ENCODE measurements at regions not wholly inside any gene's neighbourhood (a gene's known extent, or its start where the extent isn't known, plus 50 kb on each side); places are given as distances from the start of the nearest gene placed in this dataset.

- no peak for TF ChIP-seq CTCF (conservative IDR thresholded peaks at IDR 0.05)
- H3K27ac ChIP-seq = no peak overlapping the region
These were observed 150.6 kb downstream of the MAF start for GRCh38 chr16:79449900-79450299.

GRCh38 chr16:79449067-79449769 lies 151.3 kb downstream of the MAF start:
- H3K27ac ChIP-seq = no peak overlapping the region
- no peak for TF ChIP-seq CTCF (conservative IDR thresholded peaks at IDR 0.05)

GRCh38 chr16:79444572-79444971 lies 156.0 kb downstream of the MAF start:
- no peak for TF ChIP-seq CTCF (conservative IDR thresholded peaks at IDR 0.05)
- no peak overlapping the region for H3K27ac ChIP-seq

GRCh38 chr16:79439901-79440300 lies 160.6 kb downstream of the MAF start:
- TF ChIP-seq CTCF (conservative IDR thresholded peaks at IDR 0.05) = no peak
- H3K27ac ChIP-seq = peak overlapping the region; percentile 30; the same call in 1 of the 2 replicates

GRCh38 chr16:79437764-79438751 lies 162.5 kb downstream of the MAF start:
- no peak for TF ChIP-seq CTCF (conservative IDR thresholded peaks at IDR 0.05)
- no peak overlapping the region for H3K27ac ChIP-seq

- TF ChIP-seq CTCF (conservative IDR thresholded peaks at IDR 0.05) = no peak
- no peak overlapping the region for H3K27ac ChIP-seq
These were observed 163.7 kb downstream of the MAF start for GRCh38 chr16:79436885-79437284.

- H3K27ac ChIP-seq = no peak overlapping the region
- TF ChIP-seq CTCF (conservative IDR thresholded peaks at IDR 0.05) = no peak
These were observed 165.8 kb downstream of the MAF start for GRCh38 chr16:79434771-79435170.

Data from VCaP (cell line).